ENCODE measurements at regions not wholly inside any gene's neighbourhood (a gene's known extent, or its start where the extent isn't known, plus 50 kb on each side); places are given as distances from the start of the nearest gene placed in this dataset.
"Not testable (repeated sequence)": the region's sequence is repeated elsewhere in the genome, so short reads cannot be mapped to it uniquely, and the experiment has no call there.

DNA sequence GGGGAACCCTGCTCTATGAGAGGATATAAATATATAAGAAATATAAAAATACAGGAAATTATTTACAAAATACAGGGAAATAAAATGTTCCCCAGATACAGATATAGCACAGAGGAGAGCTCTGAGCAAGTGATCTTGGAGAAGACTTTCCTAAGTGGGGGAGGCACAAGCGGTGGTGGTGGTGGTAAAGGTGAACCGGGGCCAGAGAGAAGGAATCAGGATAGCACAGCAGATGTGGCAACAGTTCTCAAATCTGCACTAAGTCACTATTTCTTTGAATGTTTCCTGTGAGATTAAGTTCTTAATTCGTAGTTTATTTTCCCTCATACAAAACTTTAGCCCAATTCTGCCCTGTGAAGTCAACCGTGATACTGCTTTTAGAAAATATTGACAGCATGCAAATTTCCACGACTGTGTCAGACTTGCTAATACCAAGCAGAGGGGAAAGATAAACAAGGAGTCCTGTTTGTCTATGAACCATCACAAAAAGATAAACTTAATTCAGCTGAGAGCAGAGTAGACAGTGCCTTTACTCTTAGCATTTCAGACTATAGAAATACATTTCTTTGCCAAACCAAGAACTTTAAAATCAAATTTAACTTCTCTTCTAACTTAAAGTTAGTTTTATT lies 237.5 kb upstream of the POGK start:
- no peak overlapping the region for H3K27ac ChIP-seq (ENCODE audit: insufficient read length, low read depth, low read length)

DNA sequence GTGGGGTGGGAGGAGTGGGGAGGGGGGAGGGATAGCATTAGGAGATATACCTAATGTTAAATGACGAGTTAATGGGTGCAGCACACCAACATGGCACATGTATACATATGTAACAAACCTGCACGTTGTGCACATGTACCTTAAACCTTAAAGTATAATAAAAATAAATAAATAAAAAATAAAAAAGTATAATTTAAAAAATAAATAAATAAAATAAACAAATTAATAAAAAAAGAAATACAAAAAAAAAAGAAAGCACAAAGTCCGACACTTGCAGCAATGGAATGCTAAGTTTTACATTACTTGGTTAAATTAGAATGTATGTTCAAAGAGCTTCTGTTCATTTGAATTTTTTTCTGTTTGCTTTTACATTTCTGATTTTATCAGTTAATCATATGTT lies 236.5 kb upstream of the POGK start:
- H2BK120ac ChIP-seq (ENCODE audit: low read depth, low read length, poor library complexity, severe bottlenecking); H2BK20ac ChIP-seq (ENCODE audit: low read depth, low read length, poor library complexity, severe bottlenecking); H3K79me1 ChIP-seq (ENCODE audit: insufficient read depth, low read depth, low read length, poor library complexity, severe bottlenecking); H3K18ac ChIP-seq (ENCODE audit: insufficient read length, low read depth, low read length); H3K4ac ChIP-seq (ENCODE audit: low read depth, low read length); H3K27ac ChIP-seq (ENCODE audit: insufficient read length, low read depth, low read length); H2AK5ac ChIP-seq (ENCODE audit: insufficient read length, low read length); H2AFZ ChIP-seq (ENCODE audit: low read length); H4K8ac ChIP-seq (replicated peaks; ENCODE audit: insufficient read length, low read depth, low read length); H3K27me3 ChIP-seq (ENCODE audit: insufficient read depth, low read length); H3K56ac ChIP-seq (ENCODE audit: insufficient read length, low read depth, low read length); H3K4me1 Mint-ChIP-seq; H3K9ac ChIP-seq (ENCODE audit: extremely low read depth, insufficient read length, low read length); H3T11ph ChIP-seq (ENCODE audit: low read length); H3K4me2 ChIP-seq (ENCODE audit: insufficient read depth, insufficient read length, low read length); DNase-seq; H3K9me3 Mint-ChIP-seq; H3K4me3 Mint-ChIP-seq; H4K91ac ChIP-seq (ENCODE audit: insufficient read length, low read depth, low read length); H2BK5ac ChIP-seq (ENCODE audit: insufficient read length, low read length); H3K9me3 ChIP-seq (ENCODE audit: control insufficient read depth, low read depth, low read length); H2BK12ac ChIP-seq (ENCODE audit: insufficient read length, low read depth, low read length); H3K14ac ChIP-seq (ENCODE audit: insufficient read depth, low read length); H3K23ac ChIP-seq (ENCODE audit: insufficient read length, low read depth, low read length); H3K4me1 ChIP-seq (ENCODE audit: insufficient read depth, low read length); H3K27ac Mint-ChIP-seq; H4K20me1 ChIP-seq (ENCODE audit: control insufficient read depth, insufficient read depth, insufficient read length); H3K27me3 Mint-ChIP-seq (ENCODE audit: low read depth); H3K23me2 ChIP-seq (ENCODE audit: insufficient read length, low read depth, low read length, poor library complexity, severe bottlenecking); H3K79me2 ChIP-seq (ENCODE audit: insufficient read depth, low read length); H2BK15ac ChIP-seq (ENCODE audit: low read depth, low read length); H4K5ac ChIP-seq (ENCODE audit: insufficient read length, low read depth, low read length): not testable (repeated sequence)
- H3K36me3 Mint-ChIP-seq (ENCODE audit: insufficient read depth in 1 of 3, low read depth in 3 of 3): peaks cover 0 to 10% (median 0%) of the 10 kb centered on the region in 3 experiments; a peak in 2 of 7 replicates
- no CpG with 5 or more reads among the region's 3 CpGs for WGBS (ENCODE audit: extremely low coverage, insufficient read length, low lambda C conversion rate)

More for the DNA sequence above, 237.5 kb upstream of the POGK start:
- Histone ChIP-seq H4K20me1 (ENCODE audit: control insufficient read depth, insufficient read depth, insufficient read length) (no peaks in the 10 kb centered on the region), H2AFZ (ENCODE audit: low read length) (no peak overlapping the region), H3K79me1 (ENCODE audit: insufficient read depth, low read depth, low read length, poor library complexity, severe bottlenecking) (no peaks in the 10 kb centered on the region), H4K5ac (ENCODE audit: insufficient read length, low read depth, low read length) (no peak overlapping the region), H3K56ac (ENCODE audit: insufficient read length, low read depth, low read length) (no peak overlapping the region), H2BK12ac (ENCODE audit: insufficient read length, low read depth, low read length) (no peak overlapping the region), H3K23ac (ENCODE audit: insufficient read length, low read depth, low read length) (no peak overlapping the region), H3K23me2 (ENCODE audit: insufficient read length, low read depth, low read length, poor library complexity, severe bottlenecking) (no peaks in the 10 kb centered on the region), H3K9me3 (ENCODE audit: control insufficient read depth, low read depth, low read length) (no peaks in the 10 kb centered on the region), H2BK120ac (ENCODE audit: low read depth, low read length, poor library complexity, severe bottlenecking) (no peak overlapping the region), H3K79me2 (ENCODE audit: insufficient read depth, low read length) (no peaks in the 10 kb centered on the region), H3K18ac (ENCODE audit: insufficient read length, low read depth, low read length) (no peak overlapping the region), H2BK20ac (ENCODE audit: low read depth, low read length, poor library complexity, severe bottlenecking) (no peak overlapping the region), H3K14ac (ENCODE audit: insufficient read depth, low read length) (no peak overlapping the region), H3K4ac (ENCODE audit: low read depth, low read length) (no peak overlapping the region), H4K8ac (replicated peaks; ENCODE audit: insufficient read length, low read depth, low read length) (no peak overlapping the region), H3K4me2 (ENCODE audit: insufficient read depth, insufficient read length, low read length) (no peak overlapping the region), H3K4me1 (ENCODE audit: insufficient read depth, low read length) (no peaks in the 10 kb centered on the region), H3K9ac (ENCODE audit: extremely low read depth, insufficient read length, low read length) (no peak overlapping the region), H3K27me3 (ENCODE audit: insufficient read depth, low read length) (no peaks in the 10 kb centered on the region), H2BK15ac (ENCODE audit: low read depth, low read length) (no peak overlapping the region), H3T11ph (ENCODE audit: low read length) (no peak overlapping the region), H2BK5ac (ENCODE audit: insufficient read length, low read length) (no peak overlapping the region), H2AK5ac (ENCODE audit: insufficient read length, low read length) (no peak overlapping the region), H4K91ac (ENCODE audit: insufficient read length, low read depth, low read length) (no peak overlapping the region)
- no peak for TF ChIP-seq CTCF (conservative IDR thresholded peaks at IDR 0.05)
- Mint-ChIP-seq H3K4me3 (no peak overlapping the region), H3K9me3 (peaks cover 5 to 8% of the 10 kb centered on the region in 2 experiments; a peak in 3 of 5 replicates), H3K36me3 (ENCODE audit: insufficient read depth in 1 of 3, low read depth in 3 of 3) (peaks cover 0 to 11% (median 0%) of the 10 kb centered on the region in 3 experiments; a peak in 2 of 7 replicates), H3K27me3 (ENCODE audit: low read depth) (no peaks in the 10 kb centered on the region; the same call in 1 of the 2 replicates), H3K4me1 (no peaks in the 10 kb centered on the region), H3K27ac (no peak overlapping the region)
- WGBS (ENCODE audit: extremely low coverage, insufficient read length, low lambda C conversion rate): no CpG with 5 or more reads among the region's 5 CpGs
- no peak for DNase-seq

All from H9 (cell line).